Tongue (tissue), 1 donor: ENCODE measurements at regions not wholly inside any gene's neighbourhood (a gene's known extent, or its start where the extent isn't known, plus 50 kb on each side); places are given as distances from the start of the nearest gene placed in this dataset.
"Not testable (repeated sequence)": the region's sequence is repeated elsewhere in the genome, so short reads cannot be mapped to it uniquely, and the experiment has no call there.

ENCODE experiments used
- DNase-seq: peaks from one replicate; pipeline ENCODE4 v3.0.0-alpha.2; 2015

GRCh38 chr12:131192951-131193350, 239.2 kb downstream of the ADGRD1 start:
- DNase-seq = no peak

DNA sequence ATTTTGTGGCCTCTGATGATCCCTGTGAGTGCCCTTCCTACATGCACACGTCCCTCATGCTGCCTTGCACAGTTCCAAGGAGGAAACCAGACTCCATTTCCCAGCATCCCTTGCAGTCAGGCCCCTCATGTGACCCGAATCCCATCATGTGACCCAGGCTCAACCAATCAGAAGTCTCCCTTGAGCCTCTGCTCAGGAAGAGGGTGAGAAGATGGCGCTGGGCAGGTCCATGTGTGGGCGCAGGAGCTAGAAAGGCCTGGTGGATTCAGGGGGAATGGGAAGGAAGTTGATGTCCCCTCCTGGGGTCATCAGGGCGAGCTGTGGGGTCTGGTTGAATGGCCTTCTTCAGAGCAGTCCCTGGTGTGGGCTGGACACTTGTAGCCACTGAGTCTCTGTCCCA, 240.5 kb downstream of the ADGRD1 start:
- no peak for DNase-seq

GRCh38 chr12:131195796-131196195, 242.1 kb downstream of the ADGRD1 start:
- no peak for DNase-seq

DNA sequence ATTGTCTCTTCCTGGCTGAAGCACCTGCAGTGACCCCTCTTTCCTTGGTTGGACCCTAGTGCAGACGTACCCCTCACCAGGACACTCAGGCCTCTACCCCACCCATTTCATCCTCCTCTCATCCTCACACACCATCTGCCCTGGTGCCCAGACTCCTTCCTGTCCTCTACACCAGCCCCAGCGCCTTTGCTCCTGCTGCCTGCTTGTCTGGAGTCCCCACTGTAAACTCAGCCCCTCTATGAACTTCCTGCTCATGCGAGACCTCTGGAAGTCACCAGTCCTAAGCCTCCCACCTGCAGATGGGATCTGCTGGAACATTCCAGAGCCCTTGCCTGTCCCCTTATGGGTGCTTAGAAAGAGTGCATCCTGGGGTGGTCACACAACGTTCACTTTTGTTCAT, 242.5 kb downstream of the ADGRD1 start:
- DNase-seq = no peak

DNA sequence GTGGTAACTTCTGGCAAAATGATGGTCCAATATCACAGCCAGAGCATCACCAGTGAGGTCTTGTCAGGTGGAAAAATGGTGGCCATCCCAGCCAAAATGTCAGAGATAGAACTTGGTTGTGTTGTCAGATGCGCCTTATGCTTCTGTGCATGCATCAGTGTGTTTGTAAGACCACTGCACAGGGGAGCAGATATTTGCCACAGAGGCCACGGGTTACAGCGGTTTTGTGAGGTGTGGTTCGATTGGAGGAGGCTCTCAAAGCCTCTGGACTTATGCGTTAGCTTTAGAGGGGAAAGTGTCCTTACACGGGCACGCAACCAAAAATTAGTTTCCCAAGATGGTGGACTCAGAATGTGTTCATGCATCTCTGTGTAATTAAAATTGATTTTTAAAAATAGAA, 243.8 kb downstream of the ADGRD1 start:
- no peak for DNase-seq

- no peak for DNase-seq
Observed at GRCh38 chr12:131199221-131199620, 245.5 kb downstream of the ADGRD1 start.

DNA sequence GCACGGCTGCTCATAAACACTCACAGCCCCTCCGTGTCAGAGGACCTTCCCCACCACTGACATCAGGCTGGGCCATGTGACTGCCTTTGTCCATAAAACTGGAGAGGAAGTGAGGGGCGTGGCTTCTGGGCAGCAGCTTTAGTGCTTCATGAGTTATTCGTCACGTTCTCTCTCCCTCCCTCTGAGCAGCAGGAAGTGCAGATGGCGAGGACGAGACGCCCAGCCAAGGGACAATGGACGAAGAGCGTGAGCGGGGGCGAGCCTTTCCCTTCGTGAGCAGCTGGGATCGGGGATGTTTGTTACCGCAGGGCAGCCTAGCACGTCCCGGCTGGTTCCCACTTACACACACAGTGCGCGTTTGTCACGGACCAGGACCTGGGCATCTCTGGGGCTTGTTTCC, 248.2 kb downstream of the ADGRD1 start:
- DNase-seq = not testable (repeated sequence)

- peak; percentile 2 for DNase-seq
Observed at GRCh38 chr12:131202592-131203378, 249.1 kb downstream of the ADGRD1 start.

DNA sequence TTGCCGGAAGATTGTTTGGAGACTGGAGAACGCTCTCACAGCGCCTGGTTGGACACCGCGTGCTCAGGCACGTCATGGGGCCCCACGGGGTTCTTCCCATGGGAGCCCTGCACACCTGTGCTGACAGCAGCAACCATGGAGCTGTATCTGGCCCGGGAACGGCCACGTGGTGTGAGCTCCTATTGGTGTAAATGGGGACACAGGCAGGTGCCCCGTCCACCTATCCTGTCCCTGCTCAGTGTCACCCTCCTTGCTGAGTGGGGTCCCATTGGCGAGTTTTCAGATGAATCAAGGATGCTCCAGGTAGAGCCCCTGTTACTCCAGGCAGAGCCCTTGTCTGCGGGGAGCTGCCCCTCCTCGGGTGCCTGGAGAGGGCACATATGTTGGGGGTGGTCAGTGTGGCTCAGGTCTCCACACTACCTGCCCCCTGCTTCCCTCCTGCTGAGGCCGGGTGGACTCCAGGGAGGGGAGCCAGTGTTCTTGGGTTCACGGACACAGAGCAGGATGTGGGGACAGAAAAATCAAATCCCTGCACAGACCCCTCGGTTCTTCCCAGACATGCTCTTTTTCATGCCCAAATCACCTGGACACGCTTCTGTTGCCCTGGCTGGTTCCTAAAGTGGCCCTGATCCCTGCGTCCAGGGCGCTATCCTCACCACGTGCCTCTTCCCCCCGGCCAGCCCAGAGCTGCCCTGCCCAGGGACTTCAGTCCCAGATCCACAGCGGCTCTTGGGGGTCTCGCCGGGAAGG, 250.1 kb downstream of the ADGRD1 start:
- DNase-seq = peak; percentile 50

DNA sequence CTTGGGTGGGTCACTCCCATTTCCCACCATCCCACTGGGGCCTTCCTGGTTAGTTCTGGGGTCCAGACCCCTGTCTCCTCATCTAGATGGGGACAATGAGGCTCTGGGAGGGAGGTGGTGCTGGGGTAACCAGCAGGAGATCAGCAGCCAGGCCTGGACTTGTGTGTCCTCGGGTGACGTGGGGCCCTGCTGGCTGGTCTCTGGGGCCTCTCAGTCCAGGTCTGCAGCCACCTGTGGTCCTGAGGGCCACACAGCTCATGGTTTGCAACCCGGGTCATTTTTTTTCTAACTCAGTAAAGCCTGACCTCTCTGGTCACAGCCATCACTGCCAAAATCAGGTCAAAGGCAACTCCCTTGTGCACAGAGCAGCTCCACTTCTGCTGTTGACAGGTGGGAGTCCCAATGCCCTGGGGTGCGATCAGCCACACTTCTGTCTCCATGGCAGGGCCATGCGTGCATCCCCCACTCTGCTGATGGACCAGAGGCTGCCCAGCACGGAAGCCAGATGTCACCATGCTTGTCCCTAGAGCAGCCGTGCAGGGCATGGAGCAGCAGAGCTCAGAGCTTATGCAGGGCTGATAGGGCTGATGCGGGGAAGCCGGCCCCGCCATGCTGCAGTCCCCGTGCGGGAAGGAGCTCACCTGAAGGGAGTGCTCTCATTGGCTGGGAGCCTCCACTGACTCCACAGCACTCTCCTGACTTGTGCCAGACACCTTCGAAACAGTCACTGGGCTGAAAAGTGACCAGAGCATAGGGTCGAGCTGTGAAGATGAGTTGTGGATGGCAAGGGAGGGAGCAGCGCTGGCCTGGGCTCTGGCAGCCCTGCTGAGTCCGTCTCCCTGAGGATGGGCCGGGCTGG, 250.9 kb downstream of the ADGRD1 start:
- DNase-seq = no peak

GRCh38 chr12:131205275-131205933, 251.7 kb downstream of the ADGRD1 start:
- not testable (repeated sequence) for DNase-seq

DNA sequence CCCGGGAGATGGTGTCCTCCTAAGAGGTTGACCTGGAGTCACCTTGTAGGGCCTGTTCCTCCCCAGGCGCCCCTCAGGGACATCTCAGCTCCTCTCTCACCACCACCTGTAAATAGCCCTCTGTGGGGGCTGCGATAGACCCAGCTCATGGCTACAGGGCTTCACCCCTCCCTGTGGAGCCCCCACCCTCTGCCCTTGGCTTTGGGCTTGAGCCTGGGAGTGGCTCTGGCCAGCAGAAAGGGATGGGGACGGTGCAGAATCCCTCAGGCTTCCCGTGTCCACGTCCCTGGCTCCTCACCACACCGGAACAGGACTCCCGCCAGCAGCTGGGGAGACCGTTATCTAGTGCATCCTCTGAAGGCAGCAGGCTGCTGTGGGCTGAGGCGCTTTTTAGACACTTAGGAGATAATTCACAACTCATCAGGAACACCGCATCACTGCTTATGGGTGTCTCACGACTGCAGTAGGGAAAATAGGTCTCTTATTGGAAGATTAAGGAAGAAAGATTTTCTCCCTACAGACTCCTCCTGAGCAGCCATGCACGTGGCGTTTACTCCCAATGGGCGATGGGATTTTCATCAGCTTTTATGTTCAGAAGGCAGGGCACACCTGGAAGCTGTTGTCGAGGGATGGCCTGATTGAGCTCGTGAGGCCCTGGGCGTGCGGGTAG, 253.1 kb downstream of the ADGRD1 start:
- not testable (repeated sequence) for DNase-seq

DNA sequence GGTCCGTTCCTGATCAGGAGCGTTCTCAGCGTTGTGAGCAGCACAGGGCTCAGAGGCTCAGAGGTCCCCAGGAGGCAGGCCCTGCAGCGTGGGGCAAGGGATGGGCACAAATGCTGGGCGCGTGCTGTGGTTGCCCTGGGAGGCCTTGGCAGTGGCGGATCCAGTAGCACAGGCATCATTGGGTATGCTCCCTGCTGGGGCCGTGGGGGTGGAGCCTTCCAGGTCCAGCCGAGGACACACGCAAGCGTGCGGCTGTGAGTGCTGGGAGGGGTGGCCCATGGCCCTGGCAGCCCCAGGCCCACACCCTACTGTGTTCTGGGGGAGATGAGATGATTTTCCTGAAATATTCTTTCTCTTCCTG, 253.6 kb downstream of the ADGRD1 start:
- DNase-seq = not testable (repeated sequence)

DNA sequence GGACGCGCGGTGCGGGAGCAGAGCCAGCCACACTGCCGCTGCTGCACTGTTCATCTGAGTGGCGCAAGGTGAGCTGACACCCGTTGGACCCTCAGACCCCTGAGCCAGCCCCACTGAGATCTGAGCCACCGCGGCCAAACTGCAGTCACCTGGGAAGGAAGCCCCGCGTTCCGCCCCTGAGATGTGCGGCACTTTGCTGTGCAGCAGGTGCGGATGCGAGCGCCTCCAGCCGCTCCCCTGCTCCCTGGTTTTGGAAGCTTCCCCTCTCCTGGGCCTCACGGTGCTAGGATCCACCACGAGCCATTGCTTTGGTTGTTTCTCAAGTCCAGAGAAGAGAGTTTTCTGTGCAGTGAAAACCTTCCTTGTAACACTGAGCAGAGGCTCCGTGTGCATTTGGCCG, 254.1 kb downstream of the ADGRD1 start:
- DNase-seq = not testable (repeated sequence)

- no peak for DNase-seq
Observed at GRCh38 chr12:131208425-131208824, 254.7 kb downstream of the ADGRD1 start.

DNA sequence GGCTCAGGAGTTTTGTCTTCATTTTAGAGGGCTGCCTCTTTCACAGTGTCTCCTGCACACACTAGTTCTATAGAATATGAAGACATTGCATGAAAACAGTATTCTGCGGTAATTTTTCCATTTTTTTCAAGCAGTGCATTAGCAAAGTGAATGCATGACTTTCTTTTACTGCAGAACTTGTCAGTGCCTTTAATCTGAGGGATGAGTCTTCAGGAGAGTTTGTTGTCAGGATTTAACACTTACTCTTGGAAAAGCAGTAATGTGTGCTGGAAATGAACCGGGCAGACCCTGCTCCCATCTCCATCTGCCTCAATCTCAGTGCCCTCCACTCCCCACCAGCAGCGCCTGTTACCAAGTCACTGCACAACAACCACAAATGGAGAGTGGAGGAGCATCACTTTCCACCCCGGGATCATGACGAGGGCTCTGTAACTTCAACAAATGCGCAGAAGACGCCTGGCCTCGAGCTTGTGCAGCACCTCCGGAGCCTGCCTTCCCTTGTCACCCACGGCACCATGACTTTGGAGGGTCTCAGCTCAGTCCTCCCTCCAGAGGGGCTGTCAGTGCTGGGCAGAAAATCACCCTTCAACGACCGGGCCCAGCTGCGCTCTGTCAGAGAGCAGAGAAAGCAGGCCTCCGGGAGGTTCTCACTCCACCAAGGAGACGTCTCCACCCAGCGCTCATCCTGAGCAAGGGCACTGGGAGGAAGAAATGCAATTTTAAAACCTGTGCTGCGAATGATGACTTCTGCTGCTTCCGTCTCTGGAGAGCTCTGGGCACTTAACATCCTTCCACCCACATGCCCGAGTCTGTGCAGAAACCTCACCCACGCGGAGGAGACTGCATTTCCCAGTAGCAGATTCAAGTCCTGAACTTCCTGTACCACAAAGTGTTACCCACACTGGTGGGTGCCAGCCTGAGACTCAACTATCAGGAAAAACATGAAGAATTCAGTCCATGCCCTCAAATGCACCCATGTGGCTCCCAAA, 255.7 kb downstream of the ADGRD1 start:
- DNase-seq = no peak

DNA sequence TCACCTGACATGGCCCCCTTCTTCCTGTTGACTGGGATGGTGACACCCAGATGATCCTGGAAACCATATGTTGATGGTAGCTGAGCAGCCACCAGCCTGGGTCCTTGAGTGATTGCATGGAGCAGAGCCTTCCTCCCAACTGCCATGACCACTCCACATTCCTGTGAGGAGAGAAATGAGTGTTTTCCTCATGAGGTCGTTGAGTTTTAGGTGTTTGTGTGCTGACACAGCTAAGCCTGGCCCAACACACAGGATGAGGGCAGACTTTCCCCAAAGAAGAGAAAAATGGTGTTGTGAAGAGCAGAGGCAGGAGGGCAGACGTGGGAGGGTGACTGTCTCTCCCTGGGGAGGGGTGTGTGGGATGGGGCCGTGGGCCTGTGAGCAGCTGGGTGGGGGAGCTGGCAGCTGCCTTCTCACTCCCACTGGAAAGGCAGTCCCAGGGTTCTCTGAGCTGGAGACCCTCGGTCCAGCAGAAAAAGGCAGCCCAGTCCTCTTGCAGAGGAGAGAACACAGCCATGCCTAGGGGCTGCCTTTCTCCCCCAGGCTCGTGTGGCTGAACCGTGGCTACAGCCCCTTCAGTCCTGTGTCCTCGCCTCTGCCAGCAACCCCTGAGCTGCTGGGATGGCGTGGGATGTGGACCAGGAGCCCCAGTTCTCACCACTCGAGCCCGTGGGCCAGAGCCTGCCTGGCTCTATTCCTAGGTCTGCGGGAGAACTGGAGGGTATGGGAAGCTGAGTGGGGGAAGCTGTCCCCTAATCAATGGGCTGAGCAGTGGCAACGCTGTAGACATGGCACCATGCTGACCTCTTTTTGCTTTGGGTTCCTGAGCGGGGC, 257.0 kb downstream of the ADGRD1 start:
- DNase-seq = no peak

DNA sequence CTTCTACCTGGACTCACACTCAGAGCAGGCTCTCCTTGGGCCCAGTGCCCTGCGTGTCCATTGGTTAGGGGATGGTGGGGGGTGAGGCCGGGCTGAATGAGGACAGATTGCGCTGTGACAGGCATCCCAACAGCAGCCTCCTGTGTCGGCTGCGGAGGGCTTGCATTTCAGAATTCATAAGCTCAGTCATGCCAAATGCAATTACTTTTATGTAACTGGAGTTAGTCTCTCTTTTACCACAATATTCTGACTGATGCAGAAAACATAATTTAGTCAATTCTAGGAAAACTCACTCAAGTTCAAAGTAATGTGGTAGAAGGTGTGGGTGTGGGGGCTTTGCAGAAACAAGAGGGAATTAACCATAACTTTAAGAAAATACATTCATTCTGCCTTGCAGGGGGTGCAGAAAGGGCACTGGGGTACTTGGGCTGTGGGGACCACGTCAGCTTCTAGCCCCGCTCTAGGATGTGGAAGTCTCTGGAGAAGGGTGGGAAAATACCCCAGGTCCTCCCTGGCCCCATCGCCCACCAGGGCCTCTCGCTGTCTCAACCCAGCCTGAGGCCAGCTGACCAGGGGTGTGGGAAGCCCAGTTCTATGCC, 257.7 kb downstream of the ADGRD1 start:
- DNase-seq = no peak

DNA sequence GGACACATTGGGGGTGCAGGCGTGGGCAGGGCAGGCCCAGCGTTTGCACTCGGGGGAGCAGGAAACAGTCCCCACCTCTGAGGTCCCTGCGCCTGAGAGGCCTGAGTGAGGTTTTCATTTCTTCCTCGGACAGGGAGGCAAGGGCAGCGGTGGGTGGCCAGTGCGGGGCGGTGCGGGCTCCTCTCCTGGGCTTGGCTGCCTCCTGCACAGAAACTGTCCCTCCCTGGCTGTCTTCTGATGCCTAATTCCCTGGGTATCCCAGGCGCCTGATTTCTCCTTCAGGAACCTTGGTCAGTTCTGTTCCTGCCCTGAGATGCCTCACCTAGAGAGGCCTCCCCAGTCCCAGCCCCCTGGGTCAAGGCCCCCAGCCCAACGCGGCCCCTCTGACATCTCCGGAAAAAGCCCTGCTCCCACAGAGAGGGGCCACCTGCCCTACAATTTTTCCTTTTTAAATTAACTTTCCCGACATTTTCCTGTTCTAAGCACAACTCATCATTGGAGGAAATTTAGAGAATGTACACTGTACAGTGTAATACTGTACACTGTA, 260.3 kb downstream of the ADGRD1 start:
- no peak for DNase-seq
